Body of pancreas (tissue), 4 donors: ENCODE measurements at regions not wholly inside any gene's neighbourhood (a gene's known extent, or its start where the extent isn't known, plus 50 kb on each side); places are given as distances from the start of the nearest gene placed in this dataset.

Source experiments
- CTCF ChIP-seq, 7 experiments: fragments of 450-650 bp in 4 of 7; fragments of 200-600 bp in 3 of 7; sonication (generic) in 3 of 7; IDR thresholded peaks; one replicate each; pipeline ENCODE4 v1.5.1; 2016 to 2019; ENCODE audit warnings: antibody characterized with exemption in 7 of 7
- POLR2A ChIP-seq, 3 donors: fragments of 450-650 bp; IDR thresholded peaks; one replicate each; pipeline ENCODE4 v1.6.1; 2016; ENCODE audit warnings: antibody characterized with exemption in 3 of 3, mild to moderate bottlenecking in 2 of 3

GRCh38 chr15:22237891-22238275, 157.6 kb downstream of the OR4M2 start:
- TF ChIP-seq CTCF (IDR thresholded peaks at IDR 0.05) (no peak), POLR2A (IDR thresholded peaks at IDR 0.05) (no peak)
